Head of caudate nucleus (tissue), 42 donors: ENCODE measurements at regions not wholly inside any gene's neighbourhood (a gene's known extent, or its start where the extent isn't known, plus 50 kb on each side); places are given as distances from the start of the nearest gene placed in this dataset.

ENCODE experiments used
- DNase-seq, 42 donors: peaks; one replicate each; pipeline versions ENCODE4 v3.0.0 to v3.0.0-alpha.2; 2020 to 2021; ENCODE audit warnings: mixed read lengths in 7 of 42
- intact Hi-C: fragments of 100-400 bp; cut with DNase I; formaldehyde crosslinking; loops from one replicate; pipeline ENCODE4 v1.15.0; 2022

DNA sequence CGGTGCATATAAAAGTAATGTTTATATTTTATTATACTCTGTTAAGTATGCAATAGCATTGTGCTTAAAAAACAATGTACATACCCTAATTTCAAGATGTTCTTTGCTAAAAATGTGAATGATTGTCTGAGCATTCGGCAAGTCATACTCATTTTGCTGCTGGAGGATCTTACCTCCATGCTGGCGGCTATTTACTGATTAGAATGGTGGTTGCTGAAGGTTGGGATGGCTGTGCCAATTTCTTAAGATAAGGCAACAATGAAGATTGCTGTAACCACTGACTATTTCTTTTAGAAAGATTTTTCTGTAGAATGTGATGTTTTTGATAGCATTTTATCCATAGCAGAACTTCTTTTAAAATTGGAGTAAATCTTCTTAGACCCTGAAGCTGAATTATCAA, 932.7 kb downstream of the ZPLD1 start:
- no peak for DNase-seq
- intact Hi-C loops = no loop called here

DNA sequence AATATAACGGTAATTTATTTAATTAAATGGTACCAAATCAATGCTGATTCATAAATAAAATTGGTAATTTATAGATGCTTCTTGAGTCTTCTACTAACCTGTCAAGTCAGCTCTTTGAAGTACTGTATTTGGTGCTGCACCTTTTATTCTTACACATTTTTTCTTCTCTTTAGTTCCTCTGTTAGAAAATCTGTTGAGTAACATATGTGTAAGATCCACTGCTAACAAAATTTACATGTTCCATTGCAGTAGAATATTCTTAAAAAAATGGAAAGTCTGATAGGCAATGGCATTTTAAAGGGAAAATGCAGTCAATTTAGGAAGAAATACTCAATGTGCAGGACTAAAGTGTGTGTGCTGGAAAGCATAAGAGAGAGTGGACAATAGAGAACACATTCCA, 936.6 kb downstream of the ZPLD1 start:
- DNase-seq = no peak
- intact Hi-C loops = no loop called here

DNA sequence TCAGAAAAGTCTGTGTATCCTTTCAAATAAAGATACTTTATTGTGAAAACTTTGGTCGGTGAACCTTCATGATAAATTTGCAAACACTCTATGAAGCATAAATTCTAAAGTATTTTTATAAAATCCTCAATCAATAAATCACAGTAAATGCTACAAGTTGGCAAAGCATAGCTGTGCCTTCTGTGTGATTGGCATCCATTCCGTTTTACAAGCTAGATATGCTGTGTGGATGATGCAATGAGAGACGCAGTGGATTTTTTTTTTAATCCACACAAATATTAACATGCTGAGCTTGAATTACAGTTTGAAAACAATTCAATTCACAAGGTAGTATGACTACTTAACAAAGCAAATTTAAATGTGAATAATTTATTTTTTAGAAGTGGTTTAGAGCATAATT, 937.2 kb downstream of the ZPLD1 start:
- DNase-seq = no peak
- intact Hi-C loops = no loop called here

DNA sequence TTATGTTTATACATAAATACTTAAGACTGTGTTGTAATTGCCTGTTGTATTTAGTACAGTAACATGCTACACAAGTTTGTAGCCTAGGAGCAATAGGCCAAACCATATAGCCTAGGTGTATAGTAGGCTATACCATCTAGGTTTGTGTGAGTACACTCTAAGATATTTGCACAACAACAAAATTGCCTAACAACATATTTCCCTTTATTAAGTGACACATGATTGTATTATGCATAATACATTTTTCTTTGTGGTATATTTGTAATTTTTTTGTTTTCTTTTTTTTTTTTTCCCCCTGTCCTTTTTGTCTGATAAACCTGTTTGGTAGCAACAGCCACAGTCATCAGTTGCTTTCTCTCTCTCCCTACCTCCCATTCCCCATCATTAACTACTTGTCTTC, 945.6 kb downstream of the ZPLD1 start:
- intact Hi-C loops = no loop called here
- no peak for DNase-seq

DNA sequence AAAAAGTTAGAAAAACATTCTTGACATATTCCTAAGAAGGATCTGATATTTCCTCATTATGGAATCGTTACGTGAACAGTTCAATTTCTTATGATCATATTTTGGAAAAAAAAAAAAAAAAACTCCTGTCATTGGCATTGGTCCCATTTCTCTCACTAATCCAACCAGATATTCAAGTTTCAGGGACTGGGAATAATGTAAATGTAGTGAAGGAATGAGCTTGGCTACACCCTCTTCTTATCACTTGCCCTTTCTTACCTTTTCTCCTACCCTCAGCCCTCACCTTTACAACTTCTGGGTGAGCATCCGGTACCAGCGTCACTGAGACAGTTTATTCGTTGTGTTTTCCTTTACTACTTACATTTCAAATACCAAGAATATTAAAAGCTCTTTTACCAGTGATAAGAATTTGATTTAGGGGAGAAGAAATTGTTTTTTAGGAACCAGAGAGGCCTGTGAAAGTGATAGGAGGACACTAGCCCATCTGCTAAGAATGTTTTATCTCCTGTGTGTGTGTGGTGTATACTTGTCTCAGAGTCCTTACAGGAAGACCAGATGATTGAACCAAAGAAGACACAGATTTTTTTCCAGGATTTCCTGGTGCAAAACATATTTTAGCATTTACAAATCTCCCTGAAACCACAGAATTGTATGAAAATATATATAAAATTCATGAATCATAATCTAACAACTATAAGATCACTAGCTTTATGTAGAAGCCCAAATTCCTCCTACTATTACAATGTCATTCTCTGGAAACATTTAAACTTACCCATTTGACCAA, 946.7 kb downstream of the ZPLD1 start:
- intact Hi-C loops = no loop called here
- DNase-seq = no peak

DNA sequence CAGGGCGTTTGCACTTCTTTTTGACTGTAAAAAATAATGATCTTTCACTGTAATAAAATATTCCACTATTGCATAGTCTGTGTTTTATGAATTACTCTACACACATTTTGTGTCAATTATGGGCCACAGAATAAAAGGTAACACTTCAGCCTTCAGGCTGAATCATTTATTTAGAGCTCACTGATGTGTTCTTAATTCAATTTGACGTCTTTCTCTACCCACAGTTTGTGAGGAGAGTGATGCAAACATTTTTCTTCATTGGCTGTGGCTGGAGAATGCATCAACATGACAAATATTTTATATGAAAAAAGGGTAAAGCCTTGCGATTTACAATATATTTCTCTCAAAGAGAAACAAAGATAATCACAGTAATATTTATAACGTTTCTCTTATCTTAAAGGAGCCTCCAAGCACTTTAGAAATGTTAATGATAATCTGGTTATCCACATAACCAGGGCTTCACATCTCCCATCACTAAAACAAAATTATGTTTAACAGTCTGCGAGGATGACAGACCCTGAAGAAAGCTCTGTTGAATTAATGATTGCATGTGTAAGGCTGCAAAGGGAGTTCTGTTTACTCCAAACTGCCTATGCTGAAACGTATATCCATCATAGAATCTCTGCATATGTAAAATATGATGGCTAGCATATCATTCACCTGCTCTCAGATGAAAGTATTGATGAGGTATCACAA, 951.3 kb downstream of the ZPLD1 start:
- DNase-seq = no peak
- intact Hi-C loops = no loop called here

DNA sequence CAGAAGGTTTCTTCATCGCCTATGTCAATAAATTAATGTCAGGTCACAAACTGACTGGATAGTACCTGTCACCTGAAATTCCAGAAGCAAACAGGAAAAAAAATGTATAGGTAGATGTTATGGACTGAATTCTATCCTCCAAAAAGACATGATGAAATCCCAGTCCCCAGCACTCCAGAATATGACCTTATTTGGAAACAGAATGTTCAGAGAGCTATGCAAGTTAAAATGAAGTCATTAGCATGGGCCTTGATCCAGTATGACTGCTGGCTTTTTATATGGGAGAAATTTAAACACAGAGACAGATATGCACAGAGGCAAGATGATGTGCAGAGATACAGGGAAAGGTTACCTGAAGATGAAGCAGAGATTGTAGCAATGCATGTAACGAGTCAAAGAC, 953.4 kb downstream of the ZPLD1 start:
- intact Hi-C loops = no loop called here
- DNase-seq = no peak

DNA sequence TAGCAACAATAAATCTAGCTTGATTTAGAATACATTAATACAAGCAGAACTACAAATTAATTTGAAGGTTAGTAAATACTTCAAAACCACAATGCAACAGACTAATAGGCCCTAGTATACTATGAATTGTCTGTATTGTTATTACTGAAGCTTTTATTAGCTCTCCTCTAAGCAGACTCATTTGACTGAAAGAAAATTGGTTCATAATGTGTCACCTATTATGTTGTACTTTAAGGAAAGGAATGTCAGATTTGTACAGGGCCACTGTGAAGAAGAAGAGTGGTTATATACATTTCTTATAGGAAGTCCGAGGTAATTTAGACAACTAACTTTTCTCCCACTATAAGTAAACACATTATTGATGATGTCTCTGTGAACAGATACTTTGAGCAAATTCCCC, 954.5 kb downstream of the ZPLD1 start:
- intact Hi-C loops = no loop called here
- no peak for DNase-seq

DNA sequence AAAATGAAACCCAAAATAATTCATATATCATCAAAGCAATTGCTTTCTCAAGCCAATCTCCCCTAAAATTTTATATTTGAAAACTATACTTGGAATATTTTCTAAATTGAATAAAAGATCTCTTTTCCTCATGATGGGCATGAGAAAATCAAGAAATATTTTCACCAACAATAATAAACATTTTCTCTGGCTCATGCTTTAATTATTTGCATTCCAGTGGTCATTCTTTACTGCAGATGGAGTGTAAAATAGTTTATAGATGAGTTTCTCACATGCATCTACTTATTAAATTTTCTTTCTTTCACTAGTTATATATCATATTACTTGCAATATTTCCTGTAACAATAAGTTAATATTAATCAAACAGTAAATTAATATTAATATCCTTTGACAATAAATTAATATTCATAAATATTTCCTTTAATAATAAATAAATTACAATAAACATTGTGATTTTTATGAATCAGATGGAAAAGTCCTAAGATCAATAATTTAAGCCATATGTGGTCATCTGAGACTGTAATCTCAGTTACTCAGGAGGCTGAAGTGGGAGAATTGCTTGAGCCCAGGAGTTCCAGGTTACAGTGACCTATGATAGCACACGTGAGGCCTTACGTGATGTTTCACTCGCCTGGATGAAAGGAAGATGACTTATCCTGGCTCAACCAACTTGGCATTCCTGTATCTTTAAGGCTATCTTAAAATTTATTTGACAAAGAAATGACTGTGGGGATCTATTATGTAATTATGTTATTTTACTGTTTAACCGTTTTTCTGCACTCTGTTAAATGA, 958.8 kb downstream of the ZPLD1 start:
- intact Hi-C loops = no loop called here

DNA sequence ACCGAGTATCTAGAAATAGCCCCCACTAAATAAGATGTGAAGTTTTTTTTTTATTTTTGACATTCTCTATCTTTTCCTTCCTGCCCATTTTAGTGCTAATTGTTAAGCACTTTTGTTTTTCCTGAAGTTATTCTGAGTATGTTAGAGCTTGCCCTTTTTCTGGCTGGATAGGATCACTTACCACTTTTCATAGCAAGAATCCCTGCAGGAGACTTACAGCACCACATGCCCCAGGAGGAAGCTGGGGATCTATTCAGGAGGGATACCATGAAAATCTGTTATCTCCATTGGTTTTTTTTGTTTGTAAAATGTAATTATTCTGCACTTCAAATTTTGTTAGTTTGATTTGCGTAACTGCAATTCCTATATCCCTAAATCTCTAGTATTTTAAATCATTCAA, 968.4 kb downstream of the ZPLD1 start:
- no peak for DNase-seq
- intact Hi-C loops = no loop called here

More for the DNA sequence above, 958.8 kb downstream of the ZPLD1 start:
- DNase-seq = no peak

DNA sequence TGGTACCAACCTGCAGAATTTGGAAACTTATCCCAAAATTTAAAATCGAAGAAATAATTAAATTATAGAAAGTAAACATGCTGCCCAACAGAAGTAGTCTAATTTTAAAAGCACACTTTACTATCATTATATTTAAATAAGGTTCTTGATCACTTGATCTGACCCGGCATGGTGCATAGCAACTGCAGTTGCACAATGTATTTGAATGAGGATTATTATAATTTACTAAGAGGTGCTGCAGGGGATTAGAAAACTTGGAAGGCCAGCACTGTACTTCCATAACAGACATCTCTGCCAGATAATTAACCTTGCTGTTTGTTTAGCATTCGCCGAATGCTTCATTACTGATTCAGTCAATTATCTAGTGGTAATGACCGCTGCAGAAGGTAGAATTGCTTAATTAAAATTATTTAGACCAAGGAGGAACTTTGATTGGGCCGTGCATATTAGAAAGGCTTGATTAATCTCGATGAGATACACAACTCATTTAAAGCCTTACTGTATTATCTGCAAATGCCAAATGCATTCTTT, 971.6 kb downstream of the ZPLD1 start:
- intact Hi-C loops = no loop called here

DNA sequence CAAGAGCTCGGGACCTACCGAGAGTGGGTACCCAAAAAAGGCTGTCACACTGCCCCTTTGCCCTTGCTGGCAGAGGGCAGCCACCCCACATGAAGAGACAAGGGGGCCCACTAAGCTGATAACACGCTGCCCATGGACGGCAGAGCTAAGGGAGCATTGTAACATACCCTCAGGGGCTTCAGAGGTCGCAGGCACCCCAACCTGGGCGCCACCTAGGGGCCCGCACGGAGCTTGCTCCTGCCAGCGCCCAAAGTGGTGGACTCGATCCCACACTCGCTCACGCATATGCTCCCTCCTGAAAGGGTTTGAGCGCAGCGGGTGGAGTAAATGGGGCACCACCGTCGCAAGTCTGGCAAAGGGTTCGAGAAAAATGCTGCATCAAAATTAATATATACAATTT, 975.4 kb downstream of the ZPLD1 start:
- intact Hi-C loops = no loop called here
- no peak for DNase-seq

More for the DNA sequence above, 971.6 kb downstream of the ZPLD1 start:
- DNase-seq = no peak

DNA sequence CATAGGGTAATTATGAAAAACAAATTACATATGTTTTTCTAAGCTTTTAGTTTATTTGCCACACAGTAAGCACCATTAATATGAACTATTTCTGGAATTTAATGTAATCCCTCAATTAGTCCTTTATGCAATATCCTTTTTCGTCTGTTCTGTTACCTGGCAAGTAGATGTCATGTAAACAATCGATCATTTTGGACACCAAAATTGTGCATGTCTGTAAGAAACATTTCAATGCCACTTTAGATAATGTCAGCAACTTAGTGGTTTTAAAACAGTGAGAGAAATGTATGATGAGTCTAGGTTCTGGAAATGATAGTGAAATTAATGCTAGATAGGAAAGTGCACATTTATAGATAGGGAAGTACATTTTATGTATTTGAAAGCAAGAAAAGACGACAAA, 986.6 kb downstream of the ZPLD1 start:
- no peak for DNase-seq
- intact Hi-C loops = no loop called here

DNA sequence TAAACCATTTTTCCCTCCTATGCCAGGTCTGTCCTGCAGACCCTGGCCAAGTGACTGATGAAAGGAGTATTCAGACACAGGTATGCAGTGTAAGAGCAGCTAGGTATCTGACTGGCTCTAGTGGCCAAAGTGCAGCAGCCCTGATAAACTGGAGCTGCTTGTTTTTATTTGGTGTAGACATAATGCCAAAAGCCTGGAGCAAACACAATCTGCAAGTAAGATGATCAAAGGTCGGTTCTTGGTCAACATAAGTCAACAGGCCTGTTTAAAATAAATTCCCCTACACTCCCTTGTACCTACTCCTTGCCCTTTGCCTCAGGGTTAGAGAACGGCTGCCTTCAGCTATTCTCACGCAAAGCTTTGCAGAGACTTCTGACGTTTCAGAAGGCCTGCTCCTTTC, 1003.1 kb downstream of the ZPLD1 start:
- intact Hi-C loops = no loop called here
- no peak for DNase-seq

DNA sequence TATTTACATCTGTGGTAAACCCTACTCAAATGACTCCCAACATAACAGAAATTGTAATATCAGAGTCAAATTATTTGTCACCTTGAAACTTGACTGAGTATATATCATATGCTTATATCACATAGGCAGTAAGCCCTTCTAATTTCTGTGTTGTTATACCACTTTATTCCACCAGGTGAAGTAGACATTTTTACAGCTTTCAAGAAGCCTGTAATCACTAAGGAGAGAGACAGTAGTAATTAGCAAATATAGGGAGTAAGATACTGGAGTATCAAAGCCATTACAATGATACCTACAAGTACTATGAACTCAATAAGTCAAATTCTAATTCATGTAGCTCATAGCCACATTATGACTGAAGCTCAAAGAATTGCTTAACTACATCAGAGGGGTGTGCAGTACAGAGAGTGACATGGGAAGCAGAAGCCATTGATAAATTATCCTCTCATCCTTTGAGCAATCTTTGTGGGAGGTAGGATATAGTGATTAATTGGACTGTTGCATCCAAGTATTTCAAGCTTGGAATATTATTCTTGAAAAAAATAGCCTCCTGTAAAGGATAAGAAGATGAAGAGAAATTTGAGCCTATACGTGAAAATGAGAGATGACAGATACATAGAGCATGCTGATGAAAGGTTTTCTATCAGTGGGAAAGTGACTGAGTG, 1005.9 kb downstream of the ZPLD1 start:
- no peak for DNase-seq
- intact Hi-C loops = no loop called here

DNA sequence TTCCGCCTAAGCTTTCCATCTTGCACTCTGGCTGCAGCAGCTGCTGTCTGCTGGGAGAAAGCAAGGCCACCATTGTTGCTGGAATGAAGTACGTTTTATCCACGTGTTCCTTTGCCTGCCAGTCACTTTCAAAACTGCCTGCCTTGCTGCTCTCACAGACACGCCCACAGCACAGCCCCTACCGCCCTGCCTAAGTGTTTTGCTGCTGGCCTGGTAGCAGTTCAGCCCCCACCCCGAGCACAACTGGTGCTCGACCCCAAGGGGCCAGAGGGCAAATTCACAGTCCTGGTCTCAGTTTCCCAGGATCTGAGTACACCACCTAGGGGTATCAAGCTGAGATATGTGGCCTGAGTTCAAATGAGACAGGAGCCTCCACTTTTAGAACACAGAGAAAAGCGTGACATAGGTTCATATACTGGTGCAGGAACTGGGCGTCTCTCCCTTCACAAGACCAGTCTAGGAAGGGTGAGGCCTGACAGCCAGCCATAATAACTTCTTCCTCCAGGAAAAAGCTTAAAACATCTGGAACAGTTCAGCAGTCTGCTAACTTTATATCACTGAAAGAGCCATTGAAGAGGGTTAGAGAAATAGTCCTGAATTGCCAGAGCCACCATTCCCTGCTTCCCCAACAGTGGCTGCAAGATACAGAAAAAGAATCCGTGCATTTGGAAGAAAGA, 1012.3 kb downstream of the ZPLD1 start:
- no peak for DNase-seq
- intact Hi-C loops = no loop called here

DNA sequence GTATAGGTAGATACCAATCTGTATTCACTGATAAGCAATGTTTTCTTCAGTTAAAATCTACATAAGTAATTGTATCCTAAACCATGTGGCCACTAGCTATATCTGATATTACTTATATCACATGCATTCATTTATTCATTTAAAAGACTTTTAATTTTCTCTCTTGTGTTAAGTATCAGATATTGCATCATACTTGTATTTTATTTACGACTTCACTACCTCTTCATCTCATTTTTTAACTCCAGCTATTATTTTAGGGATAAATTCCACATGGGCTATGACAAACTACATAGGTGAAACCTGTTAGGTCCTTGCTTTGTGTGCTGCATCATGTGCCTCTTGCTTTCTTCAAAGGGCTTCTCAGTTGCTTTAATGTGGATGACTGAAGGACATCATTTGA, 1018.3 kb downstream of the ZPLD1 start:
- intact Hi-C loops = no loop called here
- DNase-seq = no peak

DNA sequence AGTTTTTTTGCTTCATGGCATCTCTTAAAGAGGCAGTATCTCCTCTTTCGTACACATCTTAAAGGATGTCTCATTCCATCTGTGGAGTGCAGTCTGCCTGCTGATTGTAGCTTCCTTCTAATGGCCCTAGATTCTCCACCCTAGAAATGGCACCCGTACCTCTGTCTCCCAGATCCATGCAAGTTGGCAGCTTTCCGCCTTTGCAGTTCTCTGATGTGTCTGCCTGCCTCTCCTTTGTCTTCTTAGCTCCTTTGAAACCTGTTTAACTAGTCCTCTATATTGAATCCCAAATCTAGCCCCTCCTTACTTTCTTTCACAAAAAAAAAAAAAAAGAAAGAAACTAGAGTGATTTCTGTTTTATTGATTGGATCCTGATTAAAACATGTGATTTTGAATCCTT, 1025.0 kb downstream of the ZPLD1 start:
- no peak for DNase-seq
- intact Hi-C loops = no loop called here

DNA sequence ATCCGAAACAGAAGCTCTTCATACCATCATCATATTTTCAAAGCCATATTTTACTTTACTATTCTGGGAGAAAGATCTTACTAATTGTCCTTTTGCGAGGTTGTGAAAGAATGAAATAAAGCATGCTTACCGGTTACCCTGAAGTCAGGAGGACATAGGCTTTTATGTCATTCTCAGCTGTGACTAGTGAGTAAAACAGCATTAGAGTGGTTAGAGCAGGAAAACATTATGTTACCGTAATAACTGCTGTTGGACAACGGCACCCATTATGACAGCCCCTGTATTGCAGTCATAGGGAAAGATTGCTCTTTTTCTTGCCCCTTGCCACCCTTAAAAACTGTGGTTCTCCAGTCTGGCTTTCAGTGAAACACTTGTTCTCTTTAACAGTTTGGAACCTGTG, 1035.7 kb downstream of the ZPLD1 start:
- no peak for DNase-seq
- intact Hi-C loops = no loop called here
